HepG2 (cell line): ENCODE measurements at regions not wholly inside any gene's neighbourhood (a gene's known extent, or its start where the extent isn't known, plus 50 kb on each side); places are given as distances from the start of the nearest gene placed in this dataset.

ENCODE experiments used
- ATAC-seq: fragments of 200-7000 bp; cut with Tn5 transposase; 3 replicates; pipeline ENCODE4 v1.9.1; 2020; ENCODE audit warnings: mild to moderate bottlenecking, moderate library complexity
- BruUV-seq: library from RNA; stranded (reverse); fragments of 400-500 nt; replicated peaks from 2 replicates; lab custom pipeline; 2021; lab: Mats Ljungman, UMichigan
- CTCF ChIA-PET: fragments of 300-600 bp; formaldehyde crosslinking; extraction: SDS; loops from one replicate; lab custom pipeline; 2021; ENCODE audit warnings: low total read pairs, inconsistent platforms, low intra/inter-chr PET ratio; lab: Yijun Ruan, JAX
- POLR2A ChIA-PET: fragments of 350-600 bp; sonication (Branson Sonifier 250); formaldehyde crosslinking; loops from one replicate; lab custom pipeline; 2020; ENCODE audit warnings: antibody characterized with exemption, inconsistent platforms; lab: Yijun Ruan, JAX
- DNase-seq: peaks from one replicate; pipeline ENCODE4 v3.0.0-alpha.2; 2015; ENCODE audit warnings: low spot score
- FAIRE-seq: peaks from 3 replicates; lab custom pipeline; 2011; peaks lifted over from hg19 to GRCh38; lab: Jason Lieb, UNC
- H2AFZ ChIP-seq: one replicate; pipeline ENCODE4 v1.6.1; 2011; ENCODE audit warnings: low read length, inconsistent platforms
- H3K27ac ChIP-seq: fragments of 300-600 bp; 3 replicates; pipeline ENCODE4 v1.8.0; 2011; ENCODE audit warnings: mixed run types, mild to moderate bottlenecking, mixed read lengths, low read length, inconsistent platforms; ENCODE audit not compliant: insufficient read depth; ENCODE audit errors: extremely low read length
- H3K27me3 ChIP-seq, 2 experiments: fragments of 200-600 bp in 1 of 2; 2 replicates in 1 of 2; 3 replicates in 1 of 2; pipeline versions ENCODE4 v1.6.0 to v1.8.0; 2011; ENCODE audit warnings: low read length in 2 of 2, mild to moderate bottlenecking in 2 of 2, moderate library complexity in 2 of 2, inconsistent platforms in 1 of 2; ENCODE audit not compliant: insufficient read depth in 2 of 2, control insufficient read depth in 1 of 2
- H3K36me3 ChIP-seq, 2 experiments: fragments of 200-600 bp in 1 of 2; replicated peaks in 1 of 2; 2 replicates in 1 of 2; 3 replicates in 1 of 2; pipeline versions ENCODE4 v1.5.1 to v1.8.0; 2011; ENCODE audit warnings: low read length in 2 of 2, inconsistent platforms in 1 of 2; ENCODE audit not compliant: insufficient read depth in 2 of 2, control insufficient read depth in 1 of 2
- H3K4me1 ChIP-seq: 2 replicates; pipeline ENCODE4 v1.5.1; 2012; ENCODE audit warnings: low read length, inconsistent platforms; ENCODE audit not compliant: insufficient read depth
- H3K4me2 ChIP-seq: 2 replicates; pipeline ENCODE4 v1.6.0; 2011; ENCODE audit warnings: low read depth, low read length, inconsistent platforms
- H3K4me3 ChIP-seq, 3 experiments: fragments of 200-600 bp in 1 of 3; sonication (generic), shearing (Covaris generic) in 1 of 3; replicated peaks in 1 of 3; 2 replicates each; pipeline ENCODE4 v1.5.1; 2011 to 2016; ENCODE audit warnings: low read length in 3 of 3, inconsistent platforms in 2 of 3, low read depth in 2 of 3, mild to moderate bottlenecking in 2 of 3, control low read depth in 1 of 3, mixed read lengths in 1 of 3; ENCODE audit not compliant: insufficient read depth in 1 of 3
- H3K79me2 ChIP-seq: one replicate; pipeline ENCODE4 v1.6.1; 2011; ENCODE audit warnings: low read length, inconsistent platforms; ENCODE audit not compliant: insufficient read depth
- H3K9ac ChIP-seq: 2 replicates; pipeline ENCODE4 v1.6.0; 2011; ENCODE audit warnings: mild to moderate bottlenecking, low read depth, low read length, inconsistent platforms; ENCODE audit not compliant: insufficient read depth
- H3K9me3 ChIP-seq: 2 replicates; pipeline ENCODE4 v1.5.1; 2012; ENCODE audit warnings: mild to moderate bottlenecking, low read length
- H4K20me1 ChIP-seq: 2 replicates; pipeline ENCODE4 v1.6.0; 2011; ENCODE audit warnings: inconsistent platforms, mild to moderate bottlenecking, low read length, moderate library complexity; ENCODE audit not compliant: insufficient read depth
- BCL6 ChIP-seq: IDR thresholded peaks from 2 replicates; pipeline ENCODE4 v1.6.1; 2016; ENCODE audit warnings: missing genetic modification reagents, missing compliant biosample characterization
- BORCS8-MEF2B ChIP-seq: sonication (generic); formaldehyde crosslinking; IDR thresholded peaks from 2 replicates; pipeline ENCODE4 v1.8.0; 2022; ENCODE audit warnings: mild to moderate bottlenecking, missing genetic modification reagents
- CHD4 ChIP-seq: fragments of 200-600 bp; sonication (generic); IDR thresholded peaks from 2 replicates; pipeline ENCODE4 v1.7.0; 2017; ENCODE audit warnings: mild to moderate bottlenecking, low read length, borderline replicate concordance
- EHMT2 ChIP-seq: fragments of 200-600 bp; sonication (generic); IDR thresholded peaks from 2 replicates; pipeline ENCODE4 v1.7.0; 2017; ENCODE audit warnings: antibody characterized with exemption, low read depth, low read length, borderline replicate concordance
- KDM2A ChIP-seq: sonication (generic); formaldehyde crosslinking; IDR thresholded peaks from 2 replicates; pipeline ENCODE4 v1.4.0; 2020; ENCODE audit warnings: low read depth, missing genetic modification reagents, borderline replicate concordance
- KDM5B ChIP-seq: sonication (generic); formaldehyde crosslinking; IDR thresholded peaks from 2 replicates; pipeline ENCODE4 v1.4.0; 2020; ENCODE audit warnings: missing genetic modification reagents, mild to moderate bottlenecking, borderline replicate concordance
- NCOA1 ChIP-seq: sonication (generic); formaldehyde crosslinking; IDR thresholded peaks from 2 replicates; pipeline ENCODE4 v1.9.0; 2021; ENCODE audit warnings: missing genetic modification reagents
- NR3C1 ChIP-seq: sonication (generic); formaldehyde crosslinking; IDR thresholded peaks from 2 replicates; pipeline ENCODE4 v1.4.0; 2020; ENCODE audit warnings: missing genetic modification reagents
- PRPF4 ChIP-seq: fragments of 200-400 bp; formaldehyde crosslinking; IDR thresholded peaks from 2 replicates; pipeline ENCODE4 v1.6.1; 2016; ENCODE audit warnings: low read length, low read depth; ENCODE audit not compliant: poor library complexity, severe bottlenecking
- RCOR2 ChIP-seq: IDR thresholded peaks from 2 replicates; pipeline ENCODE4 v1.6.1; 2016; ENCODE audit warnings: missing biosample characterization, missing genetic modification reagents
- SP5 ChIP-seq: IDR thresholded peaks from 2 replicates; pipeline ENCODE4 v1.6.1; 2016; ENCODE audit warnings: low read depth, borderline replicate concordance
- WIZ ChIP-seq: sonication (generic); formaldehyde crosslinking; IDR thresholded peaks from 2 replicates; pipeline ENCODE4 v1.5.1; 2020; ENCODE audit warnings: mild to moderate bottlenecking, missing genetic modification reagents
- ZFP36L1 ChIP-seq: sonication (generic); formaldehyde crosslinking; IDR thresholded peaks from 2 replicates; pipeline ENCODE4 v1.8.0; 2022; ENCODE audit warnings: mild to moderate bottlenecking, missing genetic modification reagents, moderate library complexity
- ZNF550 ChIP-seq: sonication (generic); formaldehyde crosslinking; IDR thresholded peaks from 2 replicates; pipeline ENCODE4 v1.4.0; 2020; ENCODE audit warnings: mild to moderate bottlenecking, missing genetic modification reagents, borderline replicate concordance
- ZNF652 ChIP-seq: IDR thresholded peaks from 2 replicates; pipeline ENCODE4 v1.6.1; 2016; ENCODE audit warnings: low read depth, borderline replicate concordance
- ZNF674 ChIP-seq: sonication (generic); formaldehyde crosslinking; IDR thresholded peaks from 2 replicates; pipeline ENCODE4 v1.5.0; 2020; ENCODE audit warnings: low read depth, mild to moderate bottlenecking, missing genetic modification reagents
- ZNF720 ChIP-seq: sonication (generic); formaldehyde crosslinking; IDR thresholded peaks from 2 replicates; pipeline ENCODE4 v1.4.0; 2020; ENCODE audit warnings: missing genetic modification reagents
- WGBS: methylation state at CpG from one replicate; pipeline ENCODE4 v1.1.6; 2017; ENCODE audit warnings: low lambda C conversion rate; 5-methylcytosine and 5-hydroxymethylcytosine counted together
- in situ Hi-C: cut with HindIII; loops from 2 replicates; pipeline ENCODE4 v1.10.0; 2017; ENCODE audit warnings: low pct_unique_long_range_greater_than_20kb; ENCODE audit not compliant: extremely low pct_ligation_motif_present
- intact Hi-C: fragments of 100-400 bp; cut with micrococcal nuclease; formaldehyde crosslinking; loops from one replicate; pipeline ENCODE4 v1.10.0; 2022; ENCODE audit not compliant: unreplicated experiment
- TF ChIP-seq, protein P1 (sequence below): IDR thresholded peaks from 2 replicates; pipeline ENCODE4 v1.6.1; 2016; ENCODE audit warnings: low read depth, borderline replicate concordance

DNA sequence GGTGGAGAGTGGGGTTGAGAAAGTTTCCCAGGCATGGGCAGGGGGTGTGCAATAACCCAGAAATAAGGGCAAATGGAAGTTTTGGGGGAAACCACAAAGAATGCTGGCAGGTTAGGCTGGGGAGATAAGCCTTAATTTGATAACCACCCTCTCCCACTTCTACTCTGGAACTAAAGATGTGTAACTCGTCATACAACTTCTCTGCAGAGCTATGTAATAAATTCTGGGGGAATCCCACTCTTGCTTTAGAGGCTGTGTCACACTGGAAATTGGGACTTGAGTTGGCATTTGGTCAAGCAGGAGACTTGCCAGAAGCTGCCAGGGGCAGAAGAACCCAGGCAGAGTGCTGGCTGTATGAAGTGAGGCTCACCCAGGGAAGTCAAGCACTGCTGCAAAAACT lies 170.9 kb upstream of the CPEB2 start:
- POLR2A ChIA-PET: no interaction called here
- H2AFZ ChIP-seq: no peak overlapping the region
- peaks cover 7% of the 10 kb centered on the region; the same call in 1 of the 2 replicates for H3K9me3 ChIP-seq
- H3K27me3 ChIP-seq: no peaks in the 10 kb centered on the region
- no peaks in the 10 kb centered on the region for H4K20me1 ChIP-seq
- H3K36me3 ChIP-seq: no peaks in the 10 kb centered on the region
- 0% methylated on average over 1 of the region's 1 CpG for WGBS
- no TSS peak for BruUV-seq
- in situ Hi-C loops (no loop called here), intact Hi-C loops (no loop called here)
- no peak overlapping the region for H3K4me3 ChIP-seq
- ATAC-seq: no peak
- TF ChIP-seq NR3C1 (no peak), ZNF674 (no peak), RCOR2 (CRISPR knock-in tag) (no peak), PRPF4 (no peak), ZNF720 (no peak), BCL6 (CRISPR knock-in tag) (no peak), NCOA1 (CRISPR knock-in tag) (no peak), CHD4 (no peak), ZNF652 (CRISPR knock-in tag) (no peak), KDM5B (no peak), BORCS8-MEF2B (CRISPR knock-in tag) (no peak), ZFP36L1 (CRISPR knock-in tag) (no peak), WIZ (CRISPR knock-in tag) (no peak), EHMT2 (no peak), KDM2A (no peak), ZNF550 (no peak), SP5 (CRISPR knock-in tag) (no peak)
- TF ChIP-seq, protein P1, sequence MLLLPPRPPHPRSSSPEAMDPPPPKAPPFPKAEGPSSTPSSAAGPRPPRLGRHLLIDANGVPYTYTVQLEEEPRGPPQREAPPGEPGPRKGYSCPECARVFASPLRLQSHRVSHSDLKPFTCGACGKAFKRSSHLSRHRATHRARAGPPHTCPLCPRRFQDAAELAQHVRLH (CRISPR knock-in tag): no peak
- H3K4me2 ChIP-seq: no peak overlapping the region
- no peaks in the 10 kb centered on the region for H3K79me2 ChIP-seq
- H3K9ac ChIP-seq: no peak overlapping the region
- no peak overlapping the region for H3K27ac ChIP-seq
- CTCF ChIA-PET: no interaction called here
- no peak for FAIRE-seq
- no peak for DNase-seq
- H3K4me1 ChIP-seq: peaks cover 8% of the 10 kb centered on the region
